SK-N-SH (cell line): ENCODE measurements at regions not wholly inside any gene's neighbourhood (a gene's known extent, or its start where the extent isn't known, plus 50 kb on each side); places are given as distances from the start of the nearest gene placed in this dataset.

ENCODE experiments used
- CTCF ChIA-PET: fragments of 300-600, 350-600 bp; formaldehyde crosslinking; extraction: SDS; loops from one replicate; lab custom pipeline; 2021; lab: Yijun Ruan, JAX
- POLR2A ChIA-PET: fragments of 350-600 bp; sonication (Branson Sonifier 250); formaldehyde crosslinking; extraction: SDS; loops from one replicate; lab custom pipeline; 2020; ENCODE audit warnings: antibody characterized with exemption, inconsistent platforms; lab: Yijun Ruan, JAX
- DNase-seq: peaks from one replicate; pipeline ENCODE4 v3.0.0; 2012
- H2AFZ ChIP-seq: fragments of 200-600 bp; sonication (generic); 2 replicates; pipeline ENCODE4 v1.8.1; 2016; ENCODE audit warnings: antibody characterized with exemption, mild to moderate bottlenecking, low read depth
- H3F3A ChIP-seq: fragments of 200-600 bp; sonication (generic); replicated peaks from 2 replicates; pipeline ENCODE3; 2016; ENCODE audit warnings: antibody characterized with exemption, mild to moderate bottlenecking; ENCODE audit not compliant: insufficient read depth
- H3K27ac ChIP-seq, 2 experiments: fragments of 200-500 bp in 1 of 2; fragments of 200-600 bp in 1 of 2; sonication (Bioruptor generic) in 1 of 2; sonication (generic), shearing (Covaris generic) in 1 of 2; 2 replicates each; pipeline versions ENCODE4 v1.5.1 to v1.6.1; 2014 to 2016; ENCODE audit warnings: low read depth in 2 of 2, inconsistent platforms in 1 of 2, low read length in 1 of 2, mild to moderate bottlenecking in 1 of 2, mixed read lengths in 1 of 2
- H3K27me3 ChIP-seq: fragments of 200-600 bp; sonication (generic), shearing (Covaris generic); 2 replicates; pipeline ENCODE4 v1.6.1; 2016; ENCODE audit warnings: mixed run types; ENCODE audit not compliant: insufficient read depth
- H3K36me3 ChIP-seq, 2 experiments: fragments of 200-500 bp in 1 of 2; fragments of 200-600 bp in 1 of 2; sonication (Bioruptor generic) in 1 of 2; sonication (generic) in 1 of 2; replicated peaks in 1 of 2; 2 replicates each; pipeline versions ENCODE3 to v1.5.1; 2014 to 2016; ENCODE audit warnings: low read length in 1 of 2, mild to moderate bottlenecking in 1 of 2; ENCODE audit not compliant: insufficient read depth in 2 of 2, control insufficient read depth in 1 of 2
- H3K4me1 ChIP-seq, 2 experiments: fragments of 200-500 bp in 1 of 2; fragments of 200-600 bp in 1 of 2; sonication (Bioruptor generic) in 1 of 2; sonication (generic), shearing (Covaris generic) in 1 of 2; 2 replicates each; pipeline versions ENCODE4 v1.5.1 to v1.6.1; 2014 to 2016; ENCODE audit warnings: low read depth in 1 of 2, low read length in 1 of 2, mixed run types in 1 of 2; ENCODE audit not compliant: insufficient read depth in 2 of 2, control insufficient read depth in 1 of 2
- H3K4me2 ChIP-seq: fragments of 200-600 bp; sonication (generic), shearing (Covaris generic); 2 replicates; pipeline ENCODE4 v1.6.1; 2017; ENCODE audit warnings: mixed run types
- H3K4me3 ChIP-seq, 2 experiments: fragments of 200-500 bp in 1 of 2; fragments of 200-600 bp in 1 of 2; sonication (Bioruptor generic) in 1 of 2; sonication (generic), shearing (Covaris generic) in 1 of 2; 2 replicates each; pipeline versions ENCODE4 v1.5.1 to v1.8.1; 2014 to 2016; ENCODE audit warnings: low read depth in 2 of 2, inconsistent platforms in 1 of 2, low read length in 1 of 2, mild to moderate bottlenecking in 1 of 2, mixed read lengths in 1 of 2, moderate library complexity in 1 of 2
- H3K79me2 ChIP-seq: fragments of 200-600 bp; sonication (generic); 2 replicates; pipeline ENCODE4 v1.8.1; 2017; ENCODE audit warnings: mild to moderate bottlenecking; ENCODE audit not compliant: insufficient read depth
- H3K9ac ChIP-seq: fragments of 200-600 bp; sonication (generic); 2 replicates; pipeline ENCODE4 v1.6.1; 2017; ENCODE audit warnings: mixed run types
- H3K9me2 ChIP-seq: fragments of 200-600 bp; sonication (generic); 2 replicates; pipeline ENCODE4 v1.6.1; 2017; ENCODE audit warnings: mixed run types
- H3K9me3 ChIP-seq: fragments of 200-600 bp; sonication (generic); 2 replicates; pipeline ENCODE4 v1.6.1; 2017; ENCODE audit warnings: mixed run types, mild to moderate bottlenecking, moderate library complexity
- H4K20me1 ChIP-seq: fragments of 200-600 bp; sonication (generic); 2 replicates; pipeline ENCODE4 v1.6.1; 2017; ENCODE audit warnings: mild to moderate bottlenecking, mixed run types; ENCODE audit not compliant: insufficient read depth
- ELF1 ChIP-seq: IDR thresholded peaks from 2 replicates; pipeline ENCODE4 v1.4.0; 2012
- EP300 ChIP-seq, 2 experiments: IDR thresholded peaks; 2 replicates each; pipeline versions ENCODE4 v1.4.0 to v1.6.1; 2012; ENCODE audit warnings: borderline replicate concordance in 1 of 2, low read depth in 1 of 2, low read length in 1 of 2
- GABPA ChIP-seq: IDR thresholded peaks from 2 replicates; pipeline ENCODE4 v1.4.0; 2012; ENCODE audit warnings: low read depth, mild to moderate bottlenecking
- GATA2 ChIP-seq: sonication (generic); formaldehyde crosslinking; IDR thresholded peaks from 2 replicates; pipeline ENCODE4 v1.5.0; 2020; ENCODE audit warnings: mild to moderate bottlenecking, missing genetic modification reagents
- MXI1 ChIP-seq: IDR thresholded peaks from 2 replicates; pipeline ENCODE4 v1.6.1; 2012; ENCODE audit warnings: mild to moderate bottlenecking, low read depth, low read length, improper control_type of control experiment
- NFIC ChIP-seq: IDR thresholded peaks from 2 replicates; pipeline ENCODE4 v1.4.0; 2012; ENCODE audit warnings: borderline replicate concordance
- RAD21 ChIP-seq: IDR thresholded peaks from 2 replicates; pipeline ENCODE4 v1.6.1; 2012; ENCODE audit warnings: mild to moderate bottlenecking, low read length
- RXRA ChIP-seq: IDR thresholded peaks from 2 replicates; pipeline ENCODE4 v1.4.0; 2012; ENCODE audit warnings: low read depth, mild to moderate bottlenecking, borderline replicate concordance
- SIN3A ChIP-seq: IDR thresholded peaks from 2 replicates; pipeline ENCODE4 v1.6.1; 2012; ENCODE audit warnings: low read depth, mild to moderate bottlenecking, low read length, moderate library complexity, borderline replicate concordance
- TAF1 ChIP-seq: IDR thresholded peaks from 2 replicates; pipeline ENCODE4 v1.6.1; 2012; ENCODE audit warnings: low read depth, mild to moderate bottlenecking, low read length, moderate library complexity, borderline replicate concordance
- WGBS: methylation state at CpG from one replicate; pipeline ENCODE4 v1.1.6; 2017; ENCODE audit warnings: low lambda C conversion rate; 5-methylcytosine and 5-hydroxymethylcytosine counted together
- TF ChIP-seq, protein P1 (sequence below): fragments of 150-350 bp; IDR thresholded peaks from 2 replicates; pipeline ENCODE4 v1.6.1; 2016; ENCODE audit warnings: mild to moderate bottlenecking, low read depth, low read length
- TF ChIP-seq, protein P2 (sequence below): IDR thresholded peaks from 2 replicates; pipeline ENCODE4 v1.6.1; 2012; ENCODE audit warnings: mild to moderate bottlenecking, low read depth, low read length, moderate library complexity
- TF ChIP-seq, protein P3 (sequence below): fragments of 200-600 bp; sonication (generic); IDR thresholded peaks from 2 replicates; pipeline ENCODE4 v1.6.1; 2017; ENCODE audit warnings: antibody characterized with exemption, mild to moderate bottlenecking, moderate library complexity

DNA sequence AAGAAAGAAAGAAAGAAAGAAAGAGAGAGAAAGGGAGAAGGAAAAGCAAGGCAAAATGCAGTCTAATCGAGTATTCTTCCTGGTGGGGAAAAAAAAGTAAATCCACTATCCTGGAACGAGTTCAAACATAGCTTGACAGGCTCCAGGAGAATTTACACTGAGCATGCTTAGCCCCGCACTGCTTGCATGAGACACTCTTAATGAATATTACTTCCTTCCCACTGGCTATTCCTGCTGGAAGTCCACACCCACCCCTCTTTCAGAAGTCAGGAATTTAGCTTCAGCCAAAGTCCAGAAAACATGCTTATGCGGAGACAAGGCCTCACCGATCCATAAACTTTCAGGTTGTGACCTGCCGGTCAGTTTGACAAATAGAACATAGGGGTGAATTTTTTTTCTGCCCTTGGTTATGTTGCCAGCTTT is 251.8 kb upstream of the BLID start:
- Histone ChIP-seq H3F3A (no peaks in the 10 kb centered on the region), H3K79me2 (no peaks in the 10 kb centered on the region), H3K27ac (no peak overlapping the region), H3K27me3 (no peaks in the 10 kb centered on the region), H3K9ac (no peak overlapping the region)
- CTCF ChIA-PET = interaction anchor here (0.7 kb wide), 1 partner anchor 137 kb away, joined by 3 read pairs; no protein-coding TSS in a partner anchor
- POLR2A ChIA-PET = no interaction called here
- no peak for TF ChIP-seq MXI1
- TF ChIP-seq, all 33 proteins: peak for 0
- H3K4me3 ChIP-seq = no peak overlapping the region
- no peaks in the 10 kb centered on the region for H4K20me1 ChIP-seq
- H3K4me1 ChIP-seq = peaks cover 4 to 12% of the 10 kb centered on the region in 2 experiments; a peak in 3 of 4 replicates
- H3K4me2 ChIP-seq = no peak overlapping the region
- H3K9me2 ChIP-seq = no peaks in the 10 kb centered on the region
- WGBS = 61% methylated on average over 6 of the region's 6 CpGs
- H3K9me3 ChIP-seq = no peaks in the 10 kb centered on the region
- no peaks in the 10 kb centered on the region for H3K36me3 ChIP-seq
- no peak for DNase-seq
- H2AFZ ChIP-seq = no peak overlapping the region

DNA sequence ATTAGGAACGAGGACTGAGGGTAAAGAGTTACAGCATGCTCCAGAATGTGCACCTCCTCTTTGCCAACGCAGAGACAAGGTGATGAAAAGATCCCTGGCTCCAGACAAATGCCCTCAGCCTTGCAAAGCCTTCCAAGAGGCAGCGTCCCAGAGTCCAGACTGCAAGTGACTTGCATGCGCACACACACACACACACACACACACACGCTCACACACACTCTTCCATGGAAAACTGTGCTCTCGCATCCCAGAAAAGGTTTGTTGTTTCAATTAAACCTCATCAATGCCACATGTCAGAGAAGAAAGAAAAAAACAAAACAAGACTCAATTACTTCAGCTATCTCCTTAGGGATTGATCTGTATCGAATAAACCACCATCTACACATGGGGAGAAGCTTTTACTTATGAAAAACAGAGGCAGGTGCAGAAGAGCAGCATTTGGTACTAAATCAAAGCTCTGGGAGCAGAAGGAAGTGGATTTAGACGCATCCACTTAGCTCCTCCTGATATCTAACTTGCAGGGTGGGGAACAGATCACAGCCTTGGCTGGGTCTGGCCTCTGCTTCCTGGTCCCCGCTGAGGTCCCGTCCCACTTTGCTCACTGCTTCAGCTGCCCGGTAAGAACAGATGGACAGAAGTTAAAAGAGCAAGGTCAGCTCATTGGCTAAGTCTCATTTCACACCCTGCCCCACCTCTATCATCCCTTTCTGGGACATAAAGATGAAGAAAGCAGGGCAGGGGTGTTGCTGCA is 249.8 kb upstream of the BLID start:
- Histone ChIP-seq H3K27ac (no peak overlapping the region), H3K27me3 (no peaks in the 10 kb centered on the region), H3F3A (no peaks in the 10 kb centered on the region), H3K4me2 (no peak overlapping the region), H3K9ac (no peak overlapping the region), H3K79me2 (no peaks in the 10 kb centered on the region), H3K36me3 (no peaks in the 10 kb centered on the region), H2AFZ (no peak overlapping the region), H3K4me3 (no peak overlapping the region), H3K9me2 (no peaks in the 10 kb centered on the region), H4K20me1 (no peaks in the 10 kb centered on the region), H3K9me3 (no peaks in the 10 kb centered on the region; the same call in 1 of the 2 replicates), H3K4me1 (peaks cover 4 to 12% of the 10 kb centered on the region in 2 experiments; a peak in 3 of 4 replicates)
- peak; percentile 34 for DNase-seq
- ChIA-PET CTCF (interaction anchor here (1.4 kb wide), 1 partner anchor 141 kb away, joined by 3 read pairs; no protein-coding TSS in a partner anchor), POLR2A (interaction anchor here (0.8 kb wide), 1 partner anchor 10 kb away, joined by 3 read pairs; no protein-coding TSS in a partner anchor)
- TF ChIP-seq, protein P1, sequence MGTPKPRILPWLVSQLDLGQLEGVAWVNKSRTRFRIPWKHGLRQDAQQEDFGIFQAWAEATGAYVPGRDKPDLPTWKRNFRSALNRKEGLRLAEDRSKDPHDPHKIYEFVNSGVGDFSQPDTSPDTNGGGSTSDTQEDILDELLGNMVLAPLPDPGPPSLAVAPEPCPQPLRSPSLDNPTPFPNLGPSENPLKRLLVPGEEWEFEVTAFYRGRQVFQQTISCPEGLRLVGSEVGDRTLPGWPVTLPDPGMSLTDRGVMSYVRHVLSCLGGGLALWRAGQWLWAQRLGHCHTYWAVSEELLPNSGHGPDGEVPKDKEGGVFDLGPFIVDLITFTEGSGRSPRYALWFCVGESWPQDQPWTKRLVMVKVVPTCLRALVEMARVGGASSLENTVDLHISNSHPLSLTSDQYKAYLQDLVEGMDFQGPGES = no peak
- TF ChIP-seq, protein P2, sequence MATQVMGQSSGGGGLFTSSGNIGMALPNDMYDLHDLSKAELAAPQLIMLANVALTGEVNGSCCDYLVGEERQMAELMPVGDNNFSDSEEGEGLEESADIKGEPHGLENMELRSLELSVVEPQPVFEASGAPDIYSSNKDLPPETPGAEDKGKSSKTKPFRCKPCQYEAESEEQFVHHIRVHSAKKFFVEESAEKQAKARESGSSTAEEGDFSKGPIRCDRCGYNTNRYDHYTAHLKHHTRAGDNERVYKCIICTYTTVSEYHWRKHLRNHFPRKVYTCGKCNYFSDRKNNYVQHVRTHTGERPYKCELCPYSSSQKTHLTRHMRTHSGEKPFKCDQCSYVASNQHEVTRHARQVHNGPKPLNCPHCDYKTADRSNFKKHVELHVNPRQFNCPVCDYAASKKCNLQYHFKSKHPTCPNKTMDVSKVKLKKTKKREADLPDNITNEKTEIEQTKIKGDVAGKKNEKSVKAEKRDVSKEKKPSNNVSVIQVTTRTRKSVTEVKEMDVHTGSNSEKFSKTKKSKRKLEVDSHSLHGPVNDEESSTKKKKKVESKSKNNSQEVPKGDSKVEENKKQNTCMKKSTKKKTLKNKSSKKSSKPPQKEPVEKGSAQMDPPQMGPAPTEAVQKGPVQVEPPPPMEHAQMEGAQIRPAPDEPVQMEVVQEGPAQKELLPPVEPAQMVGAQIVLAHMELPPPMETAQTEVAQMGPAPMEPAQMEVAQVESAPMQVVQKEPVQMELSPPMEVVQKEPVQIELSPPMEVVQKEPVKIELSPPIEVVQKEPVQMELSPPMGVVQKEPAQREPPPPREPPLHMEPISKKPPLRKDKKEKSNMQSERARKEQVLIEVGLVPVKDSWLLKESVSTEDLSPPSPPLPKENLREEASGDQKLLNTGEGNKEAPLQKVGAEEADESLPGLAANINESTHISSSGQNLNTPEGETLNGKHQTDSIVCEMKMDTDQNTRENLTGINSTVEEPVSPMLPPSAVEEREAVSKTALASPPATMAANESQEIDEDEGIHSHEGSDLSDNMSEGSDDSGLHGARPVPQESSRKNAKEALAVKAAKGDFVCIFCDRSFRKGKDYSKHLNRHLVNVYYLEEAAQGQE = no peak
- TF ChIP-seq NFIC (no peak), SIN3A (no peak), EP300 (IDR thresholded peaks at IDR 0.05; ENCODE audit: borderline replicate concordance in 1 of 2, low read depth in 1 of 2, low read length in 1 of 2) (peak in 1 of 2 experiments; percentile 24; a peak in 1 of 4 replicates), RXRA (no peak), GATA2 (CRISPR knock-in tag) (peak; percentile 55; the same call in 1 of the 2 replicates), GABPA (no peak), TAF1 (no peak), RAD21 (peak; percentile 6; the same call in 1 of the 2 replicates), ELF1 (no peak)
- TF ChIP-seq, protein P3, sequence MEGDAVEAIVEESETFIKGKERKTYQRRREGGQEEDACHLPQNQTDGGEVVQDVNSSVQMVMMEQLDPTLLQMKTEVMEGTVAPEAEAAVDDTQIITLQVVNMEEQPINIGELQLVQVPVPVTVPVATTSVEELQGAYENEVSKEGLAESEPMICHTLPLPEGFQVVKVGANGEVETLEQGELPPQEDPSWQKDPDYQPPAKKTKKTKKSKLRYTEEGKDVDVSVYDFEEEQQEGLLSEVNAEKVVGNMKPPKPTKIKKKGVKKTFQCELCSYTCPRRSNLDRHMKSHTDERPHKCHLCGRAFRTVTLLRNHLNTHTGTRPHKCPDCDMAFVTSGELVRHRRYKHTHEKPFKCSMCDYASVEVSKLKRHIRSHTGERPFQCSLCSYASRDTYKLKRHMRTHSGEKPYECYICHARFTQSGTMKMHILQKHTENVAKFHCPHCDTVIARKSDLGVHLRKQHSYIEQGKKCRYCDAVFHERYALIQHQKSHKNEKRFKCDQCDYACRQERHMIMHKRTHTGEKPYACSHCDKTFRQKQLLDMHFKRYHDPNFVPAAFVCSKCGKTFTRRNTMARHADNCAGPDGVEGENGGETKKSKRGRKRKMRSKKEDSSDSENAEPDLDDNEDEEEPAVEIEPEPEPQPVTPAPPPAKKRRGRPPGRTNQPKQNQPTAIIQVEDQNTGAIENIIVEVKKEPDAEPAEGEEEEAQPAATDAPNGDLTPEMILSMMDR = no peak
- WGBS = 46% methylated on average over 11 of the region's 11 CpGs
